Hematopoietic multipotent progenitor cell (in vitro differentiated cells): ENCODE measurements at regions not wholly inside any gene's neighbourhood (a gene's known extent, or its start where the extent isn't known, plus 50 kb on each side); places are given as distances from the start of the nearest gene placed in this dataset.
"Not testable (repeated sequence)": the region's sequence is repeated elsewhere in the genome, so short reads cannot be mapped to it uniquely, and the experiment has no call there.

Experiments used
- DNase-seq, 3 donors: peaks; one replicate each; pipeline ENCODE4 v3.0.0-alpha.2; 2011 to 2015; ENCODE audit warnings: low read depth in 2 of 3, low spot score in 2 of 3

DNA sequence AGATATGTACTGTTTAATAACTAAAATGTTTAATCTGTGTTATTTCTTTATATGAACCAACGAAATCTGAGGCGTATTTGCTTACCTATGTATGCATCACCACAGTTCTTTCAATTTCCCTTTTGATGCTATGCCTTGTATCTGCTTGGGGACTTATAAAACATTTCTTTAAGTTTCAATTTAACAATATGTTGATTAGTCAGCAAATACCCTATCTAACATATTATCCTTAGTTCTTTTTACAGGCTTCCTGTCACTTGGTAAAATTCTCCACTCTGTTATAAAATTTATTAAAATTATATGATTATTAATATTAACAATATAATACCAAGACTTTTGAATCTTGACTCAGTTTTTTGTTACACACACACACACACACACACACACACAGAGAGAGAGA is 174.3 kb downstream of the CPS1 start:
- no peak for DNase-seq

DNA sequence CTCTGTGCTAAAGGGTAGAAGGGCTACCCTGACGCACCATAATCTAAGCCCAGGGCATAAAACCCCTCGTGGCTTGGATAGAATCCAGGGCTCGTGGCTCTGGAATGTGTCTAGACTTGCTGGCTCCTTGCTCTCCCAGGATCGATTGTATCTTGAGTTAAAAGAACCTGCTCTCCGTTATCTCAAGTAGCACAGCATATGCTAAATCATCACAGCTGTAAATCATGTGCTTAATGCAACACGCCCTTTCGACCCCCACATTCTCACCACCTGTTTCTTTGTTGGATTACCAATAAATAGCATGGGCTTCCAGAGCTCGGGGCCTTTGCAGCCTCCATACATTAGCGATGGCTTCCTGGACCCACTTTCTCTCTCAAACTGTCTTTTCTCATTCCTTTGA is 190.4 kb downstream of the CPS1 start:
- DNase-seq = not testable (repeated sequence)

DNA sequence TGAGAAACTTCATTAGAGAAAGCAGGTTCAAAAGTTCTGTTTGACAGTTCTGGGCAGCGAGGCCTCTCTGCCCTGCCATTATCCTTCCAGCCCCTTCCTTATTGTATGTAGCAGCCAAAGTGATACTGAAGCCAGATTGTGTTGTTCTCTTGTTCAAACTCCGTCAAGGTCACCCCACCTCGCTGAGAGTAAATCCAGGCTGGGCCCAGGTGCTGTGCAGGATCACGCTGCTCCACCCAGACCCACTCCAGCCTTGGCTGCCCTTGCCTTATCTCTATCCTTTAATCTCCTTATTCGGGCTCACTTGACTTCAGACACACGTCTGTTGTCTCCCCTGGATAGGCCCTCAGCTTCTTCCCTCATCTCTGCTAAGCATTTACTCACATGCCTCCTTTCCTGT is 196.1 kb downstream of the CPS1 start:
- DNase-seq = no peak

DNA sequence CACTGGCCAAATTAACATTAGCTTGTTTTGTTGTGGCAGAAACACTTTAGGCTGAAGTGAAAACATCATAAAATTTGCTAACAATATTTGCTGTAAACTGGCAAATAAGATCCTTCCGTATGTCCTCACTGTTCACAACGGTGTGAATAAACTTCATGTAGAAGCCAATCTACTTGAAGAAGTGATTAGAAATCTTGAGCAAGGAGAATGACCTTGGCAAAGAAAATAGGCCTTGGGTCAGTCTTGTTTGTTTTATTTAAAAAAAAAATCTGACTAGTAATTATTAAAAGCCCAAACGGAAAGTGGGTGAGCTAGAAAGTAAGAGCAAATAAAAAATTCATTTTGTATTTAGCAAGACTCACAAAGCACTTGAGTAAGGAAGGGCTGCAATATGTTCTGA is 197.0 kb downstream of the CPS1 start:
- no peak for DNase-seq

DNA sequence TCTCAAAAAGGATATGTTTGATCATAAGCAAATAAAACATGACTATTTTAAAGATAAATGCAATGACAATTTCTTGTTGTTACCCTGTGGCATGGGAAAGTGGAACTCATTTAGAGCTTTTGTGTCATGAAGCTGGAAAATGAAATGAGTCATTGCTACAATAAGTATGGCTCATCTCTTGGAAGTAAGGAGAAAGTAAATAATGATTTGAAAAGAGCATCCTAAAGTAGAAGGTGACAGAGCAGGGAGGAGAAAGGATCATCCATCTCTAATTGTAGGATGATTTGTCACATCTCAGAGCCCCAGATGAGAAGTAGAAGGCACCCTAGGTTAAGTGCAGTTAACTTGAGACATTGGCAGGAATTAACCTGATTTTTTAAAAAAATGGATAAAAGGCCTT is 200.5 kb downstream of the CPS1 start:
- DNase-seq = no peak

DNA sequence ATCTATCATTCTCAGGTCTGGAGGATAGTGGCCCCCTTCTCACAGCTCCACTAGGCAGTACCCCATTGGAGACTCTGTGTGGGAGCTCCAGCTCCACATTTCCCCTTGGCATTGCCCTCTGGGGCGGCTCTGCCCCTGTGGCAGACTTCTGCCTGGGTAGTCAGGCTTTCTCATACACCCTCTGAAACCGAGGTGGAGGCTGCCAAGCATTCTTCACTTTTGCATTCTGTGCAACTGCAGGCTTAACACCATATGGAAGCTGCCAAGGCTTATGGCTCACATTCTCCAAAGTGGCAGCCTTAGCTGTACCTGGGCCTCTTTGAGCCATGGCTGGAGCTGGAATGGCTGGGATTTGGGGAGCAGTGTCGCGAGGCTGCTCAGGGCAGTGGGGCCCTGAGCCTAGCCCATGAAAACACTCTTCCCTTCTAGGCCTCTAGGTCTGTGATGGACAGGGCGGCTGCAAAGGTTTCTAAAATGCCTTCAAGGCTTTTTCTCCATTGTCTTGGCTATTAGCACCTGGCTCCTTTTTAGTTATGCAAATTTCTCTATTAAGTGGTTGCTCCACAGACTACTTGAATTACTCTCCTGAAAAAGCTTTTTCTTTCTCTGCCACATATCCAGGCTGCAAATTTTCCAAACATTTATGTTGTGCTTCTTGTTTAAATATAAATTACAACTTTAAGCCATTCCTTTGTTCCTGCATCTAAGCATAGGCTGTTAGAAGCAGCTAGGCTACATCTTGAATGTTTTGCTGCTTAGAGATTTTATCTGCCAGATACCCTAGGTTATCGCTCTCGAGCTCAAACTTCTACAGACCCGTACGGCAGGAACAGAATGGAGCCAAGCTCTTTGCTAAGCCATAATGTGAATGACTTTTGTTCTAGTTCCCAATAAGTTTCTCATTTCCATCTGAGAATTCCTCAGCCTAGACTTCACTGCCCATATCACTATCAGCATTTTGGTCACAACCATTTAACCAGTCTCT is 206.5 kb downstream of the CPS1 start:
- no peak for DNase-seq

DNA sequence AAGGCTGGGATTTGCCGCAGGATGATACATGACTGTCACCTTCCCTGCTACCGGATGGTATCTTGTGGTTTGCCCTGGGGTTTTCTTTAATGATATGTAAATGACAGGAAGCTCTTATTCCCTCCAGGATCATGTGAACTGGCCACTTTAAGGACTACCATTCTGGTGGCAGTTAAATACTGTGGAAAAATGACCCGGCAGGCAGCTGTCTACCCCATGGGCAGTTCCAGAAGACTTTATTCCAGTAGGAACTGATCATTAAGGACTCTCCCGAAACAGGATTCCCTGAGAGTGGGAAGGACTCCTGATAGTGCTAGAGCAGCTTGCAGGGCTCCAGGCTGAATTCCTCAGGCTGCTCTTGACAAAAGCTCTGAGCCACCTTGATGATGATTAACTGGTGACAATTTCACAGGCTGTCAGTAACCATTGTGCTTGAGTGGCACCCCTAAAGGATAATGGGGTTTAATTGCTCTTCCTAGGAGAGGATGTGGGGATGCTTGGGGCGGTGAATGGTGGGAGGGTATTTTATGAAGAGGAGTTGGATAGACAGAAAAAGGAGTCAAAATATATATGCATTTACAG is 212.0 kb downstream of the CPS1 start:
- DNase-seq = no peak

DNA sequence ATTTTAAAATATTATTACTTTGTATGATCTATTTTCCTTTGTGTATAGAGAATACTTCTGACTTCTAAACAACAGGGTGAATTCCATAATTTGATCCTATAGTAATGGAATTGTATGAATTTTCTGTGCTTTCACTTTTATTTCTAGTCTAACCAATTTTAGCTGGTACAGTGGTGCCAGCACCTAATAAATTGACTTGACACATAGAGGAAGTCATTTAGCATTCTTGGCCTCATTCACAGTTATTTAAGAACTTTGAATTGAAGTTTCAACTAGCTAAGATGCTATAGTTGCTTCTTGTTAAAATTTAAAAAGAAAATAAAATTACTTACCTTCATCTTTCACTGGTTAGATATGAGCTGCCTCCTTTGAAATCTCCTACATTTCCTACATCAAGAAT is 220.4 kb downstream of the CPS1 start:
- peak in 2 of 3 donors; percentile 1 to 61 for DNase-seq

DNA sequence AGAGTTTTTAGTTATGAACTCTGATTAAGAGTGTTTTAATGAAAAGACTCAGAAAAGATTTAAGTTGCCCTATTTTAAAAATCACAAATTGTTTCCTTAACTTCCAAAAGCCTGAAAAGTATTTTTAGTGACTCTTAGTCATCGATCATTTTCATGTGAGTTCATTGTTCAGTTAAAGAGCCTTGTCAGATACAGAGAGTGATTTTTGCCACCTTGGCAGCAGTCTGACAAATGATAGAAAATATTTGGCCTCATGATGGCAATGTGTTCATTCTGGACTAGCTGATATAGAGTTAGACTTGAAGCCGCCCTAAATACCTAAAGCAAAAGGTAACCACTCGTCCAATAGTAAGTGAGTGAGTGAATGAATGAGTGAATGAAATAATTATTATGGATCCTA is 225.8 kb downstream of the CPS1 start:
- DNase-seq = no peak

DNA sequence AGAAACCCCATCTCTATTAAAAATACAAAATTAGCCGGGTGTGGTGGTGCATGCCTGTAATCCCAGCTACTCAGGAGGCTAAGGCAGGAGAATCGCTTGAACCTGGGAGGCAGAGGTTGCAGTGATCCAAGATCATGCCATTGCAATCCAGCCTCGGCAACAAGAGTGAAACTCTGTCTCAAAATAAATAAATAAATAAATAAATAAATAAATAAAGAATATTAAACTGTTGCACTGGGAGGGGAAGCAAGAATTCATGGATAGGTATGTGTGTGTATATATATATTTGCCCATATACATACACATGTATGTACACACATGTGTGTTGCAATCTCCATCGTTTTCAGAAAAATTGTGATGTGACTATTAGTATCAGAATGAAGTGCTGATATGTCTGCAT is 231.4 kb downstream of the CPS1 start:
- not testable (repeated sequence) for DNase-seq

DNA sequence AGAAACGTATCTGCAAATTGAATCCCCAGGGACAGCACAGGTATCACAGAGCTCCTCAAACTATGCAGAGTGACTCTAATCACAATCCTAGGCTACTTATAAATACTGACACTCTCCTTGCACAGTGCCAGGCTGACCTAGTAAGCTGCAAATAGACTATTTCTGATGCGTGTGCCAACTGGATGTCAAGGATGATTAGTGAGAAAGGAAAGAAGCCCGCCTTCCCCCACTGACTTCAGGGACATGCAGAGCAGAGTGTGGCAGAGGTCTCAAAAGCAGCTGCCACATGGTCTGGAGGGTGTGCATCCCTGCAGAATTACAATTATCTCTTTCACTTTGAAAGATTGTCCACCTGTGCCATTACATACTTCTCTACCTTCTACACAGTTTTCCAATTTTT is 235.6 kb downstream of the CPS1 start:
- DNase-seq = no peak

DNA sequence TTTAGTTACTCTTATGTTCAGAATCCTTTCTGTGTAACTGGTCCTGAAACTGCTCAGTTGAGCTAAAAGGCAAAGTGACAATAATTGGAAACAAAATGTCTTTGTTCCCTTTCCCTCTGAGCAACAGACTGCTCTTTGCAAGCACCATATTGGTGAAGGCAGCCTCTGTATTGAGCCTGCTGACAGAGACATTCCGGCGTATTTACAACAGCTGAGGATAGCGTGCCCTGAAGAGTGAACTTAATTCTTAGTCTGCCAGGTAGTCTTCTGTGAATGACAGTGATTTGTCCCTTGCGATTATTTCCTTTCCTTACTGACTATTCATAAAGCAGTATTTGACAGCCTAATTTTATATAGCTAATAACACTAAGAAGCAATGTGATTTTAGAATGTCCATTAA is 239.1 kb downstream of the CPS1 start:
- no peak for DNase-seq

DNA sequence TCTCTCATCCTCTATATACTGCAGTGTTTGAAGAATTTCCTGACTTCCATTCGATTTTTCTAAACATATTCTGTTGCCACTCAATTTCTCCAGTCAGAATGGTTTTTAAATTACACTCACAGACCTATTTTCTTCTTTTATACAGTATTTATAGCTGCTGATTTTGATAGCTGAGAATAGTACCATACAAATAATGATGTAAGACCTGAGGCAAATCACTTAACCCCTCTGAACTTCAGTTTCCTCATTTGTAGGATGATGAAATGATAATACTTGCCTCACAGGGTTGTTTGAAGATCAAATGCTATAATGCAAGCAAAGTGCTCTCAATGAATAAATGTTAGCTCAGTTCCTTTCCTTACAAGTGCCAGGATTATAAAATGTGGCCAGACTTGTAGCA is 241.8 kb downstream of the CPS1 start:
- DNase-seq = no peak

DNA sequence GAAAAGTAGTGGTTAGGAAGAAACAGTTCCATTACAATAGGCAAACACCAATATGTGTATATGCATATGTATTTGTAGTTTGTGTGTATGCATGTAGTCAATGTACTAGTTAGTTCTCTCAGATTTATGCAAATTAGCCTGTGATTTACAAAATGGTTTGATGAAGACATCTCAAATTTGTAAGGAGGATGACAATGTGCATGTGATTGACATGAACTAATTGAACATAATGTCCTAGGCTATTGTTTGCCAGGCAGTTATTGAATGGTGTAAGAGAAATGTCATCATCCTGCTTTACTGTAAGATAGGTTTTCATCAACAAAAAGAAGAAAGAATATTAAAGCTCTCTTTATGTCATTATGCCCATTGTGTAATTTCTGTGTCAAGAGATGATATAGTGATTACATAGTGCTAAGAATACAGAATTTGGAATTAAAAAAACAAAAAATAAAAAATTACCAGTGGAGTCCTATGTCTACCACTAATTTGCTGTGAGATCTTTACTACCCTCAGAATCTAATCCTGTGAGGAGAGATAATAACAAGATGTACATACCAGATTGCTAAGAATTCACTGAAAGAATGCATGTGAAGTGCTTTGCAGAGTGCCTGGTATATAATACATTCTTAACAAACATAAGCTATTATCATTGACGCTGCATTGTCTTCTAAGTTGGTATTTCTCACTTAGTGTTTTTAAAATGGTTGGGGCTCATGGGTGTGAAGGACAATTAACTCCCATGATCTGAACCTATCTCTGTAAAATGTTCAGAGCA is 258.0 kb downstream of the CPS1 start:
- no peak for DNase-seq

DNA sequence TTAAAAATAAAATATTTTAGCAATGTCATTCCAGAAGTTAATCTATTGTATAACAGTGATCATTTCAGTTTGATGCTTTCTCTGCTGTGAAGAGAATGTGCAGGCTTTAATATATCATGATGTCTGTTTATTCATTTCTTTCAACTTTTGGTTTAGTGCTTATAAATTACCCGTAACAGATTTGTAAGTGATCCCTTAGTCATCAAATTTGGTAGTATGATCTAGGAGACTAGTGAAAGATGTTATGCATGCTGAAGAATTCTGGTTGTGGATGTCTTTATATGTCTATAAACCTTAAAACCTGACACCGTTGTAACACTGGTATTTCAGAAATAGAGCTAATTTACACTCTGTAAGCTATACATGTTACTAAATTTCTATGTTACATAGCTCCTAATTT is 260.4 kb downstream of the CPS1 start:
- DNase-seq = no peak

DNA sequence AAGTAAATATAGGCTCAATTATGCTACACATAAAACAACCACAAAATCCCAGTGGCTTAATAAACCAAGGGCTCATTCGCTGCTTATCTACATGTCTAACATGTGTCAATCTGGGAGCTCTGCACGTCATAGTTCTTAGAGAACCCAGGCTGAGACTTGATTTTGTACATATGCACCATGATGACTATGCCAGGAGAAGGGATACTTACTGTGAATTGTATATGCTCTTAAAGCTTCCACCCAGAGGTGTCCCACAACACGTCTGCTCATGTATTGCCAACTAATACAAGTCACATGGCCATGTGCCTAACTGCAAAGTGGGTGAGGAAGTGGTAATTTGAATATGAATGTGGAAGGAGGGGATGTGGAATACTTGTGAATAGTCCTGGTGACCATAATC is 262.1 kb downstream of the CPS1 start:
- DNase-seq = no peak

DNA sequence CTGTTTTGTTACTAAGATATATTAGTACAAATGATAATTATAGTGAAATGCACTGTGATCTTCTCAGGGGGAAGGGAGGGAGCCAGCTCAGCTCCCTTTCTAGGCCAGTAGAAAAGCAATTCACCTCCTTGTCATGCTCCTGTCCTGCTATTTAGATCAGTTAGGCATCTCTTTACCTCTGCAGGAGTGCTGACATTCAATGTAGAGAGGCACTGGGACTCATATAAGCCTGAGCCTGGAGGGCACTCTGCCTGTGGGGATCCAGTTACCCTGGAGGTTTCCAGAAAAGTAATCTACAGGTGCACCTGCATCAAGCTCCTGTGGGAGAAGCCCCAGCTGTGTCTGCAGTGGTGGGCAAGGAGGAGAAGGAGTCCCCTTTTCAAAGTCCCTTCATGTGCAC is 277.0 kb downstream of the CPS1 start:
- no peak for DNase-seq

DNA sequence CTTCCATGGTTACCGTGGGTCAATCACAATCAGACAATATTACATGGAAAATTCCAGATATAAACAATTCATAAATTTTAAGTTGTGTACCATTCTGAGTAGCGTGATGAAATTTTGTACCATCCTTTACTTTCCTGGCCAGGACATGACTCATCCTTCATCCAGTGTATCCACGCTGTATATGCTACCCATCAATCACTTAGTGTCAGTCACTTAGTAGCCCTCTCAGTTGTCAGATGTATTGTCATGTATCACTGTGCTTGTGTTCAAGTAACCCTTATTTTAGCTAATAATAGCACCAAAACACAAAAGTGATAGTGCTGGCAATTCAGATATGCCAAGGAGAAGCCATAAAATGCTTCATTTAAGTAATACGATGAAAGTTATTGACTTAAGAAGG is 282.6 kb downstream of the CPS1 start:
- no peak for DNase-seq

DNA sequence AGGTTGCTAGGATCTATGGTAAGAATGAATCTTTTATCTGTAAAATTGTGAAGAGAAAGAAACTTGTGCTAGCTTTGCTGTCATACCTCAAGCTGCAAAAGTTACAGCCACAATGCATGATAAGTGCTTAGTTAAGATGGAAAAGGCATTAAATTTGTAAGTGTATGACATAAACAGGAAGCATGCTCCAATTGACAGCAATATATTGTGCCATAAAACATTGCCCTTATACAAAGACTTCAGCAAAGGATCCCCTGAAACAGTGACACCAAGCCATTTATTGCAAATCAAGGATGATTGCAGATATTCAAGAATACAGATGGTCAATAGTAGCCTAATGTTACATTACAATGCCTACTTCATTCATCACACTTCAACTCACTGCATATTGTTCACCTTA is 283.1 kb downstream of the CPS1 start:
- no peak for DNase-seq

DNA sequence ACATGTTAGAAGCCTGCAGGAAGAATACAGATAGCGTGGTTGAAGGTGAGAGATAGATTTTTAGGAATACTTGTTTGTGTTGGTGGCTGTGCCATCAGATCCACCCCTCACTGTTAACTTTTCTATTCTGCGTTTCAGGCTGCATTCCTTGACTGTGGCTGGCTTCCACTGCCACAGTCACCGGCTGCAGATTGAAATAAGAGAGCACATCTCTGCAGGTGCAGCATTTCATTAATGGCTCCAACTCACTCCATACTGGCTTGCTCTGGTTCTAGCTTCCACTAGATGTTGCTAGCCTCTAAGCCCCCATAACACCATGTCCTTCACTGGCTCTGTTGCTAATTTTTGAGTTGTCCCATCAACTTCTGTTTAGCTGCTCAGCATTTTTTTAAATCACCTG is 286.5 kb downstream of the CPS1 start:
- DNase-seq = no peak

DNA sequence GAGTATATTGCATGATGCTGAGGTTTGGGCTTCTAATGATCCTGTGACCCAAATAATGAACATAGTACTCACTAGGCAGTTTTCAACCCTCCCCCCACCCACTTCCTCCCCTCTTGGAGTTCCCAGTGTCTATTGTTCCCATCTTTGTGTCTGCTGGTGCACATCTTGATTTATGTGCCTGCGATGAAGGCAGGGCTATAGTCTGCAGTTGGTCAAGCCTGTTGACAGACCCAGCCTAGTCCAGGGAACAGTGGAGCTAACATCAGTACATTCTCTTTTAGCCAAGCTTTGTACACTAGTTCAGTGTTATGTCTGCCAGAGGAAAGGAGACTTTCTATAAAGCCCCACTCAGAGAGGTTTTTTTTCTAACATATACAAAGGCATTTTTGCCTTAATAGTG is 287.6 kb downstream of the CPS1 start:
- DNase-seq = no peak

DNA sequence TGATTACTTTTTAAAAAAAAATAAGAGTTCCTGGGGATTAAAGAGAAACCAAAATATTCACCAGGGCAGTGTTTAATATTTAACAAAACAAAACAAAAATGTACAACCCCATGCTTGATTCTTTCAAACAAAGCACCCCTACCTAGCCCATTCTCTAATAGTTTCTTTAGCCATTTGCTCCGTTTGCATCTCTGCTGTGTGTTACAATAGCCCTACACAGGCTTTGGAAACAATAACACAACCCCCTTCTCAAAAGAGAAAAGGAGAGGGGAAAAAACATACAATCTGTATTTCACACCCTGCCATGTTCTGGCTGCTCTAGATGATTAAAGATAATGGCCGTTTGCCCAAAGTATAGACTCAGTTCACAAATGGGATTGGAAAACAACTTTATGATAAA is 302.9 kb downstream of the CPS1 start:
- DNase-seq = no peak
